ENCODE measurements at regions not wholly inside any gene's neighbourhood (a gene's known extent, or its start where the extent isn't known, plus 50 kb on each side); places are given as distances from the start of the nearest gene placed in this dataset.

- DNase-seq = no peak
Observed at GRCh38 chr14:79960288-79960687, 251.0 kb downstream of the DIO2 start.

GRCh38 chr14:79951572-79951971 is 259.7 kb downstream of the DIO2 start:
- DNase-seq = no peak

DNA sequence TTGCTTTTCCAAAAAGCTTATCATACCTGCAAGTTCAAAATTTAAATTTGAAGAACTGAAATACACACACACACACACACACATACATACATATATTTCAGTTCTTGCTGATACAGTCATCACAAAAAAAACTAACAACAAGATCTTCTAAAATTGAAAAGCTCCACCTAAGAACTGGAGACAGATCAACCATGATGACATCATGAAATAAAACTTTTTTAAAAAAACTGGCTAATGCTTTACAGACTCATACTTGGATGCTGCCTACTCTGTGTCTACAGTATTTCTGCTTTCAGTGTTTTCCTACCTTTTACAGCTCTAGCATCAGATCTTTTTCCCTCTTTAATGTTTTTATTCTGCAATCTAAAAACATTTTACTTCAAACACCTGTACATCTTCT is 261.4 kb downstream of the DIO2 start:
- DNase-seq = no peak

DNA sequence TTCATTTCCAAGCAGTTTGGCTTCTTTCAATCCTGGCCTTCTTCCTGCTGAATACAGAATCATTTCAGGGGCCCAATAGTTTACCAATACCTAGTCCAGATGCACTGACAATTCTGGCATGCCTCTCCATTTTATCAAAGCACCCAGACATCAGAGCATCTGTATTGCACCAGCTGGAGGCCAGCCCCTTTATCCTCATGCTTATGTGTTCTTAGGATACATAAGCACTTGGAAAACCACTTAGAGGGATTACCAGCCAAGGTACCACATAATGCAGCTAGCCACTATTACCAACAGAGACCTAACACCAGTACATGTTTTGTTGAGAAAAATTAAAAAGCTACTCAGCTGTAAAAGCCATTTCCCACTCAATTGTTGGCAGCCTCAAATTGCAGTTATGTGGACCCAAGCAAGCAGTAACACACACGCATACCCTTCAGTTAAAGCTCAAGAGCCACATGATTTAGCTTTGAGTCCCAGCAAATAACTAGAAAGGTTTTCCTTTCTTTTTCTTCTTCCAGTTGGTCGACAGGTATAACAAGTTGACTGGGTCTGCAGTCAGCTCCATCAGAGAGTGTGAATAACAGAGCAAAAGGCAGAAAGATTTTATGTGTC is 263.8 kb downstream of the DIO2 start:
- peak; percentile 7 for DNase-seq

DNA sequence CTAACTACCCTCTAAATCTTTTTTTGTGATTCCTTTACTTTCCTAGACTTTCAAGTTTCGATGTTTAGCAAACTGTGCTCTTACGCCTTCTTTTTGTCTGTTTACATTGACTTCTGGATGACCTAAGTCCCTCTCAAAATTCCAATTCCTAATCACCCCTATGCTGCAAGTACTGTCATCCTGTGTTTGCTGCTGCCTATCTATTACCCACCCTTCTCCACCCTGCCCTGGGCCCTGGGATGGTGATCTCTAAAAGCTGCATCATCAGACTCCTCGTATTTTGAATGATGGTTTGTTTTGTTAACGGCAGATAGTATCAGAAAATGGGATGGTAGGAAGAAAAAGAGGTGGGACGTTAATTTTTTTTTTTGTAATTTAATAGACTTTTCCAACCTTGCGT is 272.1 kb downstream of the DIO2 start:
- DNase-seq = no peak

DNA sequence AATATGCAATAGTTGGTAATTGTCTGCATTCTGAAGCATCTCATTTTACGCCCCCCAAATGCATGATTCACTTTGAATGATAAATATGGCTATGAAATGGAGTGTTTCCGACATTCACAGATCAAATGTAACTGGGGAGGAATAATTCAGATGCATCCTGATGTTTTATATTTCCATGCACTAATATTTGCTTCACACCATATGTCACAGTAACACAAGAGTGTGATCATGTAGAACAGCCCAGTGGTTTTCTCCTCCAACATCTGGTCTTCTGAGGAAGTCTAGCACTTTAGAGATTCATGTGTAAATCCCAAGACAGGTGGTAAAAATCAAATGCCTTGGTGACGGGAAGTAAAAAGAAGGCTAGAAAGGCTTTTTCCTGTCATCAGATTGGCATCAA is 273.1 kb downstream of the DIO2 start:
- DNase-seq = no peak

DNA sequence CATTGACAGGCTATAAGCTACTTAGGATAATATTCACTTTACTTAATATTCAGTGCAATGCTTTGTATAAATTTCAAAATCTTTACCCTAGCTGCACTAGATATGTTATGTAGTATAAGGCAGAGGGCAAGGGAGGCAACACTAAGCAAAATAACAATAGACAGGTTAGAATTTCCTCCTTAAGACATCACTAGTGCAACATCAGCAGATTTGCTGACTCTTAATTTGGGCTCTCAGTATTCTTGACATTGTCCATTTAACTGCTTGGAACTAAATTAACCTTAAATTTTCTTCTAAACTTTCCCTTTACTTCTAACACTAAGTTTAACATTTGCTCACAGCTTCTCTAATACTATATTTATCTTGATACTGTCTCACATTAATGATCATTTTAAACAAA is 273.9 kb downstream of the DIO2 start:
- no peak for DNase-seq

DNA sequence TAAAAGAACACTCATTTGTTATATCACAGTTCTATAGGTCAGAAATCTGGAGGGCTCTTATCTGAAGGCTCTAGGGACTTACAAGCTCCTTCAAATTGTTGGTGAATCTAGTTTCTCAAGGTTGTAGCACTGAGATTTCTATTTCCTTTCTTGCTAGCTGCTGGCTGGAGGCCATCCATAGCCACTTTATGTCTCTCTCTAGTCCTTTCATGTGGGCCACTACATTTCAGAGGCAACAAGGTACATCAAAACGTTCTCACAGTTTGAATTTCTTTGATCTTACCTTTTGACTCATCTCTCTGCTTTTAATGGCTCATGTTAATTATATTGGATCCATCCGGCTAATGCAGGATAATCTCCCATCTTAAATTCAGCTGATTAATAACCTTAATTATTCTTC is 286.8 kb downstream of the DIO2 start:
- DNase-seq = peak; percentile 53

- DNase-seq = no peak
Observed at GRCh38 chr14:79920180-79920692, 291.1 kb downstream of the DIO2 start.

Measured in NCI-H69 (cell line).